ENCODE measurements at regions not wholly inside any gene's neighbourhood (a gene's known extent, or its start where the extent isn't known, plus 50 kb on each side); places are given as distances from the start of the nearest gene placed in this dataset.
A peak's percentile ranks its signal among the peaks of the same experiment; 100 is the strongest.

- peak in 1 of 5 experiments; percentile 21 for TF ChIP-seq CTCF (IDR thresholded peaks at IDR 0.05 in 4 of 5, conservative IDR thresholded peaks at IDR 0.05 in 1 of 5)
- TF ChIP-seq POLR2A (IDR thresholded peaks at IDR 0.05) = no peak
These were observed 134.4 kb upstream of the JADE1 start for GRCh38 chr4:128675083-128675482.

Measured in gastrocnemius medialis (tissue), 4 donors.